Endodermal cell (in vitro differentiated cells): ENCODE measurements at regions not wholly inside any gene's neighbourhood (a gene's known extent, or its start where the extent isn't known, plus 50 kb on each side); places are given as distances from the start of the nearest gene placed in this dataset.

Experiments used
- DNase-seq: peaks from one replicate; pipeline ENCODE4 v3.0.0-alpha.2; 2017
- H3K27ac ChIP-seq: 2 replicates; pipeline ENCODE4 v1.5.1; 2013; ENCODE audit warnings: mild to moderate bottlenecking, low read depth, low read length, moderate library complexity
- H3K27me3 ChIP-seq: 2 replicates; pipeline ENCODE4 v1.6.1; 2013; ENCODE audit warnings: mild to moderate bottlenecking, low read length, moderate library complexity; ENCODE audit not compliant: insufficient read depth, control insufficient read depth, poor library complexity, severe bottlenecking
- H3K36me3 ChIP-seq: 2 replicates; pipeline ENCODE4 v1.7.0; 2013; ENCODE audit warnings: mild to moderate bottlenecking, low read length, moderate library complexity; ENCODE audit not compliant: control insufficient read depth, insufficient read depth
- H3K4me1 ChIP-seq: one replicate; pipeline ENCODE4 v1.7.0; 2013; ENCODE audit warnings: low read length; ENCODE audit not compliant: control insufficient read depth, insufficient read depth
- H3K4me3 ChIP-seq: 2 replicates; pipeline ENCODE4 v1.5.1; 2013; ENCODE audit warnings: mild to moderate bottlenecking, low read length, moderate library complexity
- H3K9ac ChIP-seq: 2 replicates; pipeline ENCODE4 v1.6.1; 2013; ENCODE audit warnings: mild to moderate bottlenecking, low read length, moderate library complexity; ENCODE audit not compliant: poor library complexity, severe bottlenecking; ENCODE audit errors: extremely low read depth
- H3K9me3 ChIP-seq: 2 replicates; pipeline ENCODE4 v1.6.1; 2013; ENCODE audit warnings: mild to moderate bottlenecking, low read length, moderate library complexity; ENCODE audit not compliant: control insufficient read depth
- H3K27ac Mint-ChIP-seq: 2 replicates; pipeline ENCODE4 v1.8.0; 2020; ENCODE audit warnings: mixed read lengths
- H3K27me3 Mint-ChIP-seq: 2 replicates; pipeline ENCODE4 v1.8.0; 2021; ENCODE audit warnings: mild to moderate bottlenecking, mixed read lengths; ENCODE audit not compliant: insufficient read depth
- H3K36me3 Mint-ChIP-seq: 2 replicates; pipeline ENCODE4 v1.8.0; 2020; ENCODE audit warnings: low read depth, mixed read lengths
- H3K4me1 Mint-ChIP-seq: 2 replicates; pipeline ENCODE4 v1.8.0; 2020; ENCODE audit warnings: mixed read lengths
- H3K4me3 Mint-ChIP-seq: 2 replicates; pipeline ENCODE4 v1.8.0; 2020; ENCODE audit warnings: mild to moderate bottlenecking, moderate library complexity, mixed read lengths
- H3K9me3 Mint-ChIP-seq: 2 replicates; pipeline ENCODE4 v1.8.0; 2020; ENCODE audit warnings: mild to moderate bottlenecking, mixed read lengths
- CTCF ChIP-seq: fragments of 200-600 bp; sonication (generic); conservative IDR thresholded peaks from 2 replicates; pipeline ENCODE4 v1.5.0; 2021; ENCODE audit warnings: antibody characterized with exemption, mild to moderate bottlenecking
- WGBS, 2 experiments: methylation state at CpG; one replicate each; pipeline versions ENCODE4 v1.1.5 to v1.1.7; 2013; ENCODE audit warnings: missing lambda C conversion rate in 2 of 2, mixed read lengths in 1 of 2; ENCODE audit not compliant: insufficient coverage in 1 of 2, insufficient read length in 1 of 2; 5-methylcytosine and 5-hydroxymethylcytosine counted together

GRCh38 chr2:16007167-16007934 lies 67.0 kb downstream of the MYCN start:
- peaks cover 8% of the 10 kb centered on the region for H3K27me3 Mint-ChIP-seq
- no peak overlapping the region for H3K27ac Mint-ChIP-seq

GRCh38 chr2:16006537-16007166 lies 66.3 kb downstream of the MYCN start:
- H3K9ac ChIP-seq = no peak overlapping the region
- H3K4me3 Mint-ChIP-seq = no peak overlapping the region

More at GRCh38 chr2:16007167-16007934, 67.0 kb downstream of the MYCN start:
- 90 to 98% methylated on average over 5 of the region's 6 CpGs for WGBS, 2 experiments
- Histone ChIP-seq H3K36me3 (no peaks in the 10 kb centered on the region), H3K9me3 (peaks cover 6% of the 10 kb centered on the region), H3K27ac (no peak overlapping the region), H3K4me3 (no peak overlapping the region), H3K4me1 (no peaks in the 10 kb centered on the region), H3K27me3 (no peaks in the 10 kb centered on the region), H3K9ac (no peak overlapping the region)
- H3K4me1 Mint-ChIP-seq = peaks cover 2% of the 10 kb centered on the region
- no peak overlapping the region for H3K4me3 Mint-ChIP-seq
- no peak for DNase-seq
- TF ChIP-seq CTCF = no peak
- peaks cover 4% of the 10 kb centered on the region for H3K9me3 Mint-ChIP-seq
- no peaks in the 10 kb centered on the region for H3K36me3 Mint-ChIP-seq

More at GRCh38 chr2:16006537-16007166, 66.3 kb downstream of the MYCN start:
- Histone ChIP-seq H3K27ac (no peak overlapping the region), H3K27me3 (no peaks in the 10 kb centered on the region), H3K4me3 (no peak overlapping the region), H3K9me3 (peaks cover 8% of the 10 kb centered on the region), H3K36me3 (no peaks in the 10 kb centered on the region), H3K4me1 (no peaks in the 10 kb centered on the region)
- H3K9me3 Mint-ChIP-seq = peaks cover 5% of the 10 kb centered on the region
- H3K27ac Mint-ChIP-seq = no peak overlapping the region
- no peaks in the 10 kb centered on the region for H3K36me3 Mint-ChIP-seq
- TF ChIP-seq CTCF = no peak
- WGBS, 2 experiments = 94 to 96% methylated on average over 4 of the region's 4 CpGs
- peaks cover 5% of the 10 kb centered on the region for H3K27me3 Mint-ChIP-seq
- DNase-seq = no peak
- H3K4me1 Mint-ChIP-seq = no peaks in the 10 kb centered on the region
